ENCODE measurements at regions not wholly inside any gene's neighbourhood (a gene's known extent, or its start where the extent isn't known, plus 50 kb on each side); places are given as distances from the start of the nearest gene placed in this dataset.

DNA sequence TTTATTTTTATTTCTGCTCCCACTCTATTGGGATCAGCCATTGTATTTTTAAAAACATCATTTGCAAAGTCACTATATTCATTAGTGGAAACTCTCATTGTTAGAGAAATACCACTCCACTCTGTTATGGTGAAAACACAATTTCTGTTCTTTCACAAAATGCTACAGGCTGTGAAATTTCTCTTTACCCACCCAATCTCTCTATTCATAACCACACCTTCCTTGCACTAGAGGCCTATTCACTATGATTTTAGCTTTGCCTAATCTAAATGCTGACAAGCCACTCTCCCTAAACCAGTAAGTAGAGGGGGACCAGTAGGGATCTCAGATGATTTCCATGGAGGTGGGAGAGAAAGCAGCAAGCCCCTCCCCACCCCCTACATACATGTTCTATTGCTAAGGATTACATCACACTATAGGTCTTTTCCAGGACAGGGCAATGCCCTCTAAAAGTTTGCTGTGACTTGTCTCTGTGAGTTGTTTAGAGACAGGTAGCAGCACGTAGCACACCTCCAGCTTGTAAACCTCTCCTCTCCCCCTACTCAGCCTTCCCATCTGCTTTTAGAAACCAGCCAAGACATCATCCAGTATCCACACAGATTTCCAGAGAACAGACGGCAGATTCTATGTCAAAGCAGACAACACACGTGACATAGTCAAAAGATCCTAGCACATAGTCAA is 58.3 kb upstream of the PPP1R3C start:
- no peak for DNase-seq

DNA sequence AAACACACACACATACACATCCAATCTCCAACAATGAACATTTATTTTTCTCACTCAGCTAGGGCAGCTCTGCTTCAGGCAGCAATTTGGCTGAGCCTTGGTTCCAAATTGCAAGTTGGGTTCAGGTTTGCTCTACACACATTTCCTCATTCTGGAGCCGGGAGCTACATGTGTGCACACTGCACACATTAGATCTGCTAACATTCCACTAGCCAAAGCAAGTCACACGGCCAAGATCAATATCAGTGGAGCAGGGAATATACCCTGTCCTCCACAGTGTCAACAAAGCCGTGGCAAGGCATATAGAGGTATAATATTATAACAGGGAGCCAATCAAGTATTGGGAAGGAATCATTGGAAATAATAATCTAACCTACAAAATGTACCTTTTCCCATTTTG is 57.5 kb upstream of the PPP1R3C start:
- no peak for DNase-seq

DNA sequence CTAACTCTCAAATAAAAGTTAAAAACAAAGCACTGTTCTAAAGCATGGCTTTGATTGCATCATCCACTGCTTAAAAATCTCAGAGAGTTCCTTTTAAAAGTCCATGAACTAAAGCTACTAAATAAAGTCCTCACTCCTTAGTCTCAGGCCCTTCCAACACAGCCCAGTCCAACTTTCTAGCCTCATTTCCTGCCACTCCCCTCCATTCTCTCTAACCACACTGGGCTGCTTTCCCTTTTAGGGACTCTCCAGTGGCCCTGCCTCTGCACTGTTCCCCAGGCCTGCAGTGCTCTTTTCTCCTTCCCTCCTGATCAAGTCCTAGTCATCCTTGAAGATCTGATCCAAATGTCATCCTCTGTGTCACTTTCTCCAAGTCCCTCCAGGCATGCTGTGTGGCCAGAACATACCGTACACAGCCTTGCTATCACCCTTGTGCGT is 56.9 kb upstream of the PPP1R3C start:
- DNase-seq: no peak

DNA sequence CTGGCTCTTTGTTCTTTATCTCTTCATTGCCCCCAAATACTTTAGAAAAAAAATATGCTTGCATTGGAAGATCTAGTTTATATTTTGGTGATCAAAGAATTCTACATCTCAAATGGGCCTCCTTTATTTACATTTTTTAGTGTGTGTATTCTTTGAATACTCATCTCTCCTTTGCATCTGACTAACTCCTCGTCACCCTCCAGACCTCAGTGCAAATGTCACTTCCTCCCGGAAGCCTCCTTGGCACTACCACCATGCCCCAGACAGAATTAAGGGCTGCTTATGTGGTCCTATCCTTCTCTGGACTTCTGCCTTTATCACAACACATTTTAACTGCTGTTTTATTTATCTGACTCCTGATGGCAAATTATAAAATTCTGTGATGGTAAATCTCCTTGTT is 52.0 kb upstream of the PPP1R3C start:
- no peak for DNase-seq

DNA sequence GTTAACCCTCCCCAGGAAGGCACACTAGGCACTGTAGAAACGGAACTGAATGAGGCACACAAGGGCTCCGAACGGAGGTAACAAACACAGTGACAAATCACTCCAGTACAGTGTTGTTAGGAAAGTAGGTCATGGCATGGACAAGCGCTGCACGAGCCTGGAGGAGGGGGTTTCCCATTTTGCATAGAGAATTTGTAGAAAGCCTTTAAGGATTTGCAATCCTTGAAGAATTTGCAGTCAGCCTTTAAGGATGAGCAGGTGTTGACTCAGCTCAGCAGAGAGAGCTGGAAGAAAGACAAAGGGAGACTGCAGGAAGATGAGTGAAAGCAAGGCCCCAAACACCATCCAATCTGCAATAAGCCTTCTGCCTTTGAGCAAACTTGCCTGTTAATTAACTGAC is 51.1 kb upstream of the PPP1R3C start:
- DNase-seq: no peak

- DNase-seq: no peak
Observed at GRCh38 chr10:91682912-91683311, 50.0 kb upstream of the PPP1R3C start.

Measured in stimulated activated CD4-positive, alpha-beta T cell treated with anti-CD3 and anti-CD28 coated beads, Interleukin-2, amount 100 ng/mL, for 48 hours (primary cell).